Keratinocyte (primary cell): ENCODE measurements at regions not wholly inside any gene's neighbourhood (a gene's known extent, or its start where the extent isn't known, plus 50 kb on each side); places are given as distances from the start of the nearest gene placed in this dataset.

Experiments used
- DNase-seq: peaks from one replicate; pipeline ENCODE4 v3.0.0-alpha.2; 2011; ENCODE audit warnings: low read depth, missing footprints, low spot score
- FAIRE-seq: peaks from 2 replicates; lab custom pipeline; 2011; peaks lifted over from hg19 to GRCh38; lab: Jason Lieb, UNC
- H2AFZ ChIP-seq: 2 replicates; pipeline ENCODE4 v1.6.0; 2012; ENCODE audit warnings: low read length, control low read depth, inconsistent platforms; ENCODE audit not compliant: control insufficient read depth
- H3K27ac ChIP-seq: 2 replicates; pipeline ENCODE4 v1.5.1; 2011; ENCODE audit warnings: low read length; ENCODE audit not compliant: control insufficient read depth, insufficient read depth
- H3K27me3 ChIP-seq: 3 replicates; pipeline ENCODE4 v1.6.0; 2011; ENCODE audit warnings: low read length; ENCODE audit not compliant: control insufficient read depth, insufficient read depth; ENCODE audit errors: extremely low read depth
- H3K36me3 ChIP-seq, 2 experiments: 2 replicates in 1 of 2; 3 replicates in 1 of 2; pipeline ENCODE4 v1.5.1; 2011; ENCODE audit warnings: low read length in 2 of 2, mild to moderate bottlenecking in 1 of 2; ENCODE audit not compliant: control insufficient read depth in 2 of 2, insufficient read depth in 2 of 2; ENCODE audit errors: extremely low read depth in 1 of 2
- H3K4me1 ChIP-seq: 3 replicates; pipeline ENCODE4 v1.5.1; 2011; ENCODE audit warnings: low read length; ENCODE audit not compliant: control insufficient read depth, insufficient read depth; ENCODE audit errors: extremely low read depth
- H3K4me2 ChIP-seq: 3 replicates; pipeline ENCODE4 v1.6.0; 2011; ENCODE audit warnings: low read depth, low read length; ENCODE audit not compliant: control insufficient read depth, insufficient read depth; ENCODE audit errors: extremely low read depth
- H3K4me3 ChIP-seq, 3 experiments: fragments of 200-600 bp in 1 of 3; sonication (generic) in 1 of 3; 2 replicates in 2 of 3; 3 replicates in 1 of 3; pipeline ENCODE4 v1.5.1; 2011 to 2016; ENCODE audit warnings: low read length in 3 of 3, mild to moderate bottlenecking in 3 of 3, control low read depth in 2 of 3, inconsistent platforms in 1 of 3, low read depth in 1 of 3, mixed read lengths in 1 of 3, mixed run types in 1 of 3, moderate library complexity in 1 of 3; ENCODE audit not compliant: control insufficient read depth in 2 of 3, insufficient read depth in 2 of 3; ENCODE audit errors: extremely low read depth in 1 of 3
- H3K79me2 ChIP-seq: 2 replicates; pipeline ENCODE4 v1.6.0; 2012; ENCODE audit warnings: low read length; ENCODE audit not compliant: control insufficient read depth, insufficient read depth
- H3K9ac ChIP-seq: 3 replicates; pipeline ENCODE4 v1.6.0; 2011; ENCODE audit warnings: low read length; ENCODE audit not compliant: control insufficient read depth, insufficient read depth; ENCODE audit errors: extremely low read depth
- H3K9me1 ChIP-seq: 3 replicates; pipeline ENCODE4 v1.6.0; 2011; ENCODE audit warnings: low read length; ENCODE audit not compliant: control insufficient read depth, insufficient read depth; ENCODE audit errors: extremely low read depth
- H3K9me3 ChIP-seq: 2 replicates; pipeline ENCODE4 v1.5.1; 2012; ENCODE audit warnings: low read depth, low read length; ENCODE audit not compliant: control insufficient read depth
- H4K20me1 ChIP-seq: 3 replicates; pipeline ENCODE4 v1.6.0; 2011; ENCODE audit warnings: low read length; ENCODE audit not compliant: control insufficient read depth, insufficient read depth; ENCODE audit errors: extremely low read depth
- EZH2 ChIP-seq: IDR thresholded peaks from one replicate; pipeline ENCODE4 v1.6.1; 2012; ENCODE audit warnings: inconsistent platforms, mild to moderate bottlenecking, low read length, moderate library complexity
- dilution Hi-C: fragments of 300-500 bp; cut with MboI; formaldehyde crosslinking; loops from one replicate; pipeline ENCODE4 v1.7.0; 2020; ENCODE audit warnings: low sequenced_read_pairs; ENCODE audit not compliant: extremely low pct_ligation_motif_present
- TF ChIP-seq, protein P1 (sequence below), 3 experiments: IDR thresholded peaks in 1 of 3; conservative IDR thresholded peaks in 1 of 3; optimal IDR thresholded peaks in 1 of 3; 2 replicates in 2 of 3; 3 replicates in 1 of 3; pipeline versions ENCODE3 to v1.5.1; 2011; ENCODE audit warnings: low read length in 3 of 3, mild to moderate bottlenecking in 3 of 3, moderate library complexity in 2 of 3, control low read depth in 1 of 3, inconsistent platforms in 1 of 3; ENCODE audit not compliant: insufficient read depth in 2 of 3; ENCODE audit errors: extremely low read depth in 1 of 3

DNA sequence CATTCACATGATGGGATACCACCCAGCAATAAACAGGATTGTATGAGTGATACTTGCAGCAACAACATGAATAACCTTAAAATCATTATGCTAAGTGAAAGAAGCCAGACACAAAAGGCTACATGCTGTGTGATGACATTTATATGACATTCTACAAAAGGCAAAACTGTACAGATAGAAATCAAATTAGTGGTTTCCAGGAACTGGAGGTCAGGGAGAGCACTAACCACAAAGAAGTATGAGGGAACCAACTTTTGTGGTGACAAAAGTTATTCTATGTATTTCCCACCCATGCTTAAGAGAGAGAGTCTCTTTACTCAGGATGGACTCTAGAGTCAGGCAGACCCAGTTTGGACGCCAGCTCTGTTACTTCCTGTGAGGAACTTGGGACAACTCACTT, 364.5 kb upstream of the DAB1 start:
- Histone ChIP-seq H2AFZ (no peak overlapping the region), H3K4me2 (no peak overlapping the region), H3K9ac (no peak overlapping the region), H3K4me3 (no peak overlapping the region), H3K9me3 (no peaks in the 10 kb centered on the region), H3K36me3 (no peaks in the 10 kb centered on the region), H3K27ac (no peak overlapping the region), H3K4me1 (no peaks in the 10 kb centered on the region), H4K20me1 (no peaks in the 10 kb centered on the region), H3K27me3 (no peaks in the 10 kb centered on the region), H3K79me2 (no peaks in the 10 kb centered on the region), H3K9me1 (no peaks in the 10 kb centered on the region)
- DNase-seq = no peak
- dilution Hi-C loops = no loop called here
- FAIRE-seq = no peak
- no peak for TF ChIP-seq EZH2
- TF ChIP-seq, protein P1, sequence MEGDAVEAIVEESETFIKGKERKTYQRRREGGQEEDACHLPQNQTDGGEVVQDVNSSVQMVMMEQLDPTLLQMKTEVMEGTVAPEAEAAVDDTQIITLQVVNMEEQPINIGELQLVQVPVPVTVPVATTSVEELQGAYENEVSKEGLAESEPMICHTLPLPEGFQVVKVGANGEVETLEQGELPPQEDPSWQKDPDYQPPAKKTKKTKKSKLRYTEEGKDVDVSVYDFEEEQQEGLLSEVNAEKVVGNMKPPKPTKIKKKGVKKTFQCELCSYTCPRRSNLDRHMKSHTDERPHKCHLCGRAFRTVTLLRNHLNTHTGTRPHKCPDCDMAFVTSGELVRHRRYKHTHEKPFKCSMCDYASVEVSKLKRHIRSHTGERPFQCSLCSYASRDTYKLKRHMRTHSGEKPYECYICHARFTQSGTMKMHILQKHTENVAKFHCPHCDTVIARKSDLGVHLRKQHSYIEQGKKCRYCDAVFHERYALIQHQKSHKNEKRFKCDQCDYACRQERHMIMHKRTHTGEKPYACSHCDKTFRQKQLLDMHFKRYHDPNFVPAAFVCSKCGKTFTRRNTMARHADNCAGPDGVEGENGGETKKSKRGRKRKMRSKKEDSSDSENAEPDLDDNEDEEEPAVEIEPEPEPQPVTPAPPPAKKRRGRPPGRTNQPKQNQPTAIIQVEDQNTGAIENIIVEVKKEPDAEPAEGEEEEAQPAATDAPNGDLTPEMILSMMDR (optimal IDR thresholded peaks at IDR 0.05 in 1 of 3, IDR thresholded peaks at IDR 0.05 in 1 of 3, conservative IDR thresholded peaks at IDR 0.05 in 1 of 3; ENCODE audit: extremely low read depth in 1 of 3, insufficient read depth in 2 of 3, low read length in 3 of 3) = no peak

DNA sequence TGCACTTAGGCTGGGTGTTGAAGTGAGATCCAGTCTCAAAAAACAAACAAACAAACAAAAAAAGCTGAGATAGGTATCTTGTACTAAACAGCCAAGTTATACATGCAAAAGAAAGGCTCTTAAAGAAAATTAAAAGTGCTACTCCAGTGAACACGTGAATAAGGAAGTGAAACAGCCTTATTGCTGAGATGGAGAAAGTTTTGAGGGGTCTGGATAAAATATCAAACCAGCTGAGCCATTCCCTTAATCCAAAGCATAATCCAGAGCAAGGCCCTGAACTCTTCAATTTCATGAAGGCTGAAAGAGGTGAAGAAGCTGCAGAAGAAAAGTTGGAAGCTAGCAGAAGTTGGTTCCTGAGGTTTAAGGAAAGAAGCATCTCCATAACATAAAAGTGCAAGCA, 360.5 kb upstream of the DAB1 start:
- dilution Hi-C loops = no loop called here
- TF ChIP-seq, protein P1 (optimal IDR thresholded peaks at IDR 0.05 in 1 of 3, IDR thresholded peaks at IDR 0.05 in 1 of 3, conservative IDR thresholded peaks at IDR 0.05 in 1 of 3; ENCODE audit: extremely low read depth in 1 of 3, insufficient read depth in 2 of 3, low read length in 3 of 3) = no peak
- no peak for TF ChIP-seq EZH2
- no peaks in the 10 kb centered on the region for H4K20me1 ChIP-seq
- no peaks in the 10 kb centered on the region for H3K9me3 ChIP-seq
- no peak for FAIRE-seq
- H3K27me3 ChIP-seq = no peaks in the 10 kb centered on the region
- no peak overlapping the region for H3K4me2 ChIP-seq
- no peak overlapping the region for H3K4me3 ChIP-seq
- no peak overlapping the region for H3K27ac ChIP-seq
- H3K9ac ChIP-seq = no peak overlapping the region
- no peaks in the 10 kb centered on the region for H3K4me1 ChIP-seq
- H3K36me3 ChIP-seq = no peaks in the 10 kb centered on the region
- no peak overlapping the region for H2AFZ ChIP-seq
- H3K9me1 ChIP-seq = no peaks in the 10 kb centered on the region
- no peaks in the 10 kb centered on the region for H3K79me2 ChIP-seq
- no peak for DNase-seq
